Right lung (tissue), 2 donors: ENCODE measurements at regions not wholly inside any gene's neighbourhood (a gene's known extent, or its start where the extent isn't known, plus 50 kb on each side); places are given as distances from the start of the nearest gene placed in this dataset.
A peak's percentile ranks its signal among the peaks of the same experiment; 100 is the strongest.
"Not testable (repeated sequence)": the region's sequence is repeated elsewhere in the genome, so short reads cannot be mapped to it uniquely, and the experiment has no call there.

Experiments
- DNase-seq, 2 donors: peaks; one replicate each; pipeline ENCODE4 v3.0.0-alpha.2; 2013

DNA sequence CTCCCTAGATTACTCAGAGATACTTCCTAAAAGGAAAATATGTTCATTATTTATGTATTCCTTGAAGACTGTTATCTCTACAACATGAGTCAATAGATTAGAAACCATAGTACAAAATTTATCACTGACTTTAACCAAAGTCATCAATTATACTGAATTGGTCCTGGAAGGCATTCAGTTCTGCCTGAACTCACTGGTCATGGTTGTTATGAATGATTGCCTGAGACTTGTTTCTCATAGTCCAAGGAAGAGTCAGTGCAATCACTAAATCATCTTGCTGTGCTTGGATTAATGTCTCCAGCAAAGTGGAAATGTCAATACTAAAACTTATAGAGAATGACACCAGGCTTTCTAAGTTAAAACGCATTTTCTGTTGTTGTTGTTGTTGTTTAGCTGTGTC is 878.6 kb upstream of the MANEA start:
- DNase-seq: no peak

DNA sequence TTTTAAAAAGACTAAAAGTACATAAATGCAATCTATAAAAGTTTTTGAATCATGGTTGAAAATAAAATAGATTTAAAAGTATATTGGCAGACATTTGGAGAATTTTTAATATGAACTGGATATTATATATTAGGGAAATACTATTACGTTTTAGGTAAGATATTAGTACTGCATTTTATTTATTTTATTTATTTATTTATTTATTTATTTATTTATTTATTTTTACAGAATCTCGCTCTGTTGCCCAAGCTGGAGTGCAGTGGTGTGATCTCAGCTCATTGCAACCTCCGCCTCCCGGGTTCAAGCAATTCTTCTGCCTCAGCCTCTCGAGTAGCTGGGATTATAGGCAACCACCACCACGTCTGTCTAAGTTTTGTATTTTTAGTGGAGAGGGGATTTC is 890.1 kb upstream of the MANEA start:
- DNase-seq: not testable (repeated sequence)

DNA sequence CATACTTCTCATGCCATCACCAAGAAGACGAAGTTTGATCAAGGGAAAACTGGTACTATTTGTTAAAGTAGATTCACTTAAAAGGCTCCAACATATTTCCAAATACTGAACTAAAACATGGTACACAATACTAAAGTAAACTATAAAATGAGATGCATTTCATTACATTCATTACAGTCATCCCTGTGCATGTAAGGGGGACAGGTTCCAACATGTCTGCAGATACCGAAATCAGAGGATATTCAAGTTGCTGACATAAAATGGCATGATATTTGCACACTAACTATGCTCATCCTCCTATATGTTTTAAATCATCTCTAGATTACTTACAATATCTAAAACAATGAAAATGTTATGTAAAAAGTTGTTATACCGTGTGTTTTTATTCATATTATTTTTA is 893.9 kb upstream of the MANEA start:
- no peak for DNase-seq

DNA sequence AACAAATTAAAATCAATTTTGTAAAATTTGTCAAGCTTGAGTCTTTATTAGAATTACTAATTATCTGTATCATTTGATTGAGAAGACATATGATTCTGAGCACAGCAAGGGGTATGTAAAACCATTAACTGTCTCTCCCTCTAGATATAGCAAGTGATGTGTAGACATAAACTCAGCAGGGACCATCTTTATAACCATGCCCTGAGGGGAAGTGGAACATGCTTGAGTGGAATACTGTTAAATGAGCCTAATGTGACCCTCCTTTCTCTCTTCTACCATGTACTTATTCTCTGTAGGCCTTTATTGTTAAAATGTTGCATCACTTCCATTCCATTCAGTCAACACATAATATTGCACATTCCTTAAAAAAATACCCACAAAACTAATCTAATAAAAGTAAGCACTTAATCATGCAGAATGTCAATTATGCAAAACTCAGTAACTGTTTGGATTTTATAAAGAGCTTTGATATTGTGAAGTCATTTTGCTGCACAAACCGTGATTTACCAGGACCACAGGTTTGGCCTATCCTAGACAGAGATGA is 896.6 kb upstream of the MANEA start:
- DNase-seq: no peak

DNA sequence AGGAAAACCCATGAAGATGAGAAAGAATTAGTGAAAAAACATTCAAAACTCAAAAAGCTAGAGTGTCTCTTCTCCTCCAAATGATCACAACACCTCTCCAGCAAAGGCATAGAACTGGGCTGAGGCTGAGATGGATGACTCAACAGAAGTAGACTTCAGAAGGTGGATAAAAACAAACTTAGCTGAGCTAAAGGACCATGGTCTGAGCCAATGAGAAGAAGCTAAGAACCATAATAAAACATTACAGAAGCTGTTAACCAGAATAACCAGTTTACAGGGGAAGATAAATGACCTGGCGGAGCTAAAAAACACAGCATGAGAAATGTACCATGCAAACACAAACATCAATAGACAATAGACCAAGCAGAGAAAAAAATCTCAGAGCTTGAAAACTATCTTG is 904.1 kb upstream of the MANEA start:
- DNase-seq: no peak

DNA sequence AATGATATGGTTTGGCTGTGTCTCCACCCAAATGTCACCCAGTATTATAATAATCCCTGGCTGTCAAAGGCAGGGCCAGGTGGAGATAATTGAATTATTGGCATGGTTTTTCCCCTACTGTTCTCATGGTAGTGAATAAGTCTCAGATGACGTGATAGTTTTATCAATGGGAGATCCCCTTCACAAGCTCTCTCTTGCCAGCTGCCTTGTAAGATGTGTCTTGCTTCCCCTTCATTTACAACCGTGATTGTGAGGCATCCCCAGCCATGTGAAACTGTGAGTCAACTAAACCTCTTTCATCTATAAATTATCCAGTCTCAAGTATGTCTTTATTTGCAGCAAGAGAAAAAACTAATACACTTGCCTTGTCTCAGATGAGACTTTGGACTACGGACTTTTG is 907.3 kb upstream of the MANEA start:
- no peak for DNase-seq

DNA sequence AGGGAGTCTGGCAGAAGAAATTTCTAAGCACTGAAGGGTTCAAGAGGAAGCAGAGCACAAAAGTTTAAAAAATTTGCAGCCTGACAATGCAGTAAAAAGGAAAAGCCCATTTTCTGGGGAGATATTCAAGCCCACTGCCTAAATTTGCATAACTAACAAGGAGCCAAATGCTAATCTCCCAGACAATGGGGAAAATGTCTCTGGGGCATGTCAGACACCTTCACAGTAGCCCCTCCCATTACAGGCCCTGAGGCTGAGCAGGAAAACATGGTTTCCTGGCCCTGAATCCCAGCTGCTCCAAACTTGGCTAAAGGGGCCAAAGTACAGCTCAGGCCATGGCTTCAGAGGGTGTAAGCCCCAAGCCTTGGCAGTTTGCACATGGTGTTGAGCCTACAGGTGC is 908.5 kb upstream of the MANEA start:
- DNase-seq: no peak

DNA sequence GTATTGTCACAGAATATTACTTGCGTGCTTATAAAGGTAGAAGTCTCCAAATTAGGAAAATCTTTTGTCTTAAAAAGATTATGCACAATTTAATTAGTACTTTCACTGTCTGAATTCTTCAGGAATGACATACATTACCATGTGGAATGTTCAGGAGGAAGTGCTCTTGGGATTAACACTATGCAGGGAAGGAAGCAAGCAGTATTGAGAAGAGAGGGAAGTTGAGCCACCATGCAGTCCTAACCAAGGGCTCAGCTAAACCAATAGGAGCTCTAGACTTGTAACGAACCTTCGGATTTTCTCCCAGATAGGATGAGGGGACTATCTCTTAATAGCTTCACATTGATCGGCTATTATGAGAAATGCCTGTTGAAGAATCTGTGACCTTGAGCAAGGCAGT is 918.4 kb upstream of the MANEA start:
- no peak for DNase-seq

DNA sequence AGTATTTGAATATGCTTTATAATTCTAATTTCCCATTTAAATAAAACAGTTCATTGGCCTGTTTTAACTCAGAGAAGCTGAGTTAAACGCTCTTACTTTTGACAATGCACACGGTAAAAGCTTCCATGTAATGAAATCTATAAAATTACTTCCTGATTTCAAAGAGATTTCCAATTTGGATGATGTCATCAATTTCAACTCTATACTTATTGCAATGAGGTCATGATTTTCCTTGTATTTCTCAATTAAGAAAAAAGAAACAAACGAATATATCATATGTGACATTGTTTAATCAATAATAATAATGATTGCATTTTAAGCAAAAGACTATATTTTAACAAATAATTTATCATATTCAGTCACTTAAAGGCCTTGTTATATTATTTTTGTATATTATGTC is 926.1 kb upstream of the MANEA start:
- no peak for DNase-seq

DNA sequence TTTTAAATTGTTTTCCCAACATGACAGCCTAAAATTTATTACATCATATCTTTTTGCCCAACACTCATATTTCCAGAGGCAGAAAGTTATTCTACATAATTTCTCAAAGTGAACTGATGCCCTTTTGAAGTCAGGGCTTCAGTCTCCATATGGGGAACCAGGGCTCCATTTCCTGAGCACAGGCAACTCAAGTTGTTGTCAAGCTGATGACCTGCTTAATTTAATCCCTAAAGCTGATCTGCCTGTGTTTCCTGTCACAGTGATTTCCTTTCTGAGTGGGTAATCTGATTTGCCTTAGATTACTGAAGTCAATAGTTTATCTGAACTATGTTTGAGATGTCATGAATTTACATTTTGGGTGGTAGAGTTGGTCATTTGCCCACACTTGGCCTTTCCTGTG is 932.1 kb upstream of the MANEA start:
- no peak for DNase-seq

DNA sequence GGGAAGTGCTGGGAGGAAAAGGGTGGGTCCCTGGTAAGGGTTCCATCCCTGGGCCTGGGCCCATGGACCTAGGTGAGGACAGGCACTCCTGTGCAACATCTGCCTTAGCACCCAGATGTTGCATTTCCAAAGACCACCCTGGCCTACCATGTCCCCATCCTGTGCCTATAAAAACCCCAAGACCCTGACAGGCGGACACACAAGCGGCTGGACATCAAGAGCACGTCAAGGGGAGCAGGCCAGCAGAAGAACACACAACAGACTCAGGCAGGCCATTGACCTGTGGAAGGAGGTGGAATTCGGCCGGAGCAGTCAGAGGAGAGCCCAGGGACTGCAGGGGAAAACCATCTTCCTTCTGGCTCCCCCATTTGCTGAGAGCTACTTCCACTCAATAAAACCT is 937.8 kb upstream of the MANEA start:
- DNase-seq: no peak

DNA sequence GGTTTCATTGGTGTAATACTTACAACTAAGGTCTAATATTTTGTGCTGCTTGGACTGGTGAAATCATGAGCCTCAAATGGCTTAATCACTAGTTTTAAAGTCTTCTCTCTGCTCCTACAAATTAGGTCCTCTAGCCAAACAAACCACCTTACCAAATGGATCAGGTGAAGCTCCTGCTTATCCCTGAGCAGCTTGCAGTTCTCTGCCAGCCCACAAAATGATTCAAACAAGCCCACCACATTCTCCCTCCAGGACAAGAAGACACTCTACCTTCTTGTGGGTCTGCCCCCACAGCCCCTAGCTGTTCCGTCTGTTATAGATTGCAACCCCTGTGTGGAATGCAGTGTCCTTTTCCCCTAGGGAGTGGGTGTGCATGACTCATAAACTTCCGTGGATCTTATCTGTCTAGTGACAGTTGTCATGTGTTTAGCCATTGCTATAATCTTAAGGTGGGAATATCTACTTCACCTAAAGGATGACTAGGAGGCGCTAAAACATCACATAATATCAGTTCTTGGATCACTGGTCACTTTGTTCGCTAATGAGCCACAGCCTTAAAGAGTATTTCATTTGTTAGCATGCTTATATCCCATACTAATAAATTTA is 940.5 kb upstream of the MANEA start:
- peak in 1 of 2 donors; percentile 2 for DNase-seq

DNA sequence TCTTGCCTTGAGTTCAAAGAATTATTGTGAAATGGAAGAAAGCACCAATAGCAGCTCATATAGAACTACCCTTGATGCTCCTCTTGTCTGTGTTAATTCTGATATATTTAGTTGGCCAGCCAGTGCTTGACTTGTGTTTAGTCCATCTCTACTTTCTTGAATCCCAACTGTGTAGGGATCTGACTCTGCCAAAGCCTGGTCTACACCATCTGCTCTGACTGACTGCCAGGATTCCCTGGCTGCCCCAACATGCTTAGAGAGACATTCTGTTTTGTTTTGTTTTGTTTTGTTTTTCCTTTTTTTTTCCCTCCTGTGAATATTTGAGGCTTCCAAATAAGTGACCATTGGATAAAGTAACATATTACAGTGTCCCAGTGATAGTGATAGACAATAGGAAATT is 953.7 kb upstream of the MANEA start:
- DNase-seq: no peak

DNA sequence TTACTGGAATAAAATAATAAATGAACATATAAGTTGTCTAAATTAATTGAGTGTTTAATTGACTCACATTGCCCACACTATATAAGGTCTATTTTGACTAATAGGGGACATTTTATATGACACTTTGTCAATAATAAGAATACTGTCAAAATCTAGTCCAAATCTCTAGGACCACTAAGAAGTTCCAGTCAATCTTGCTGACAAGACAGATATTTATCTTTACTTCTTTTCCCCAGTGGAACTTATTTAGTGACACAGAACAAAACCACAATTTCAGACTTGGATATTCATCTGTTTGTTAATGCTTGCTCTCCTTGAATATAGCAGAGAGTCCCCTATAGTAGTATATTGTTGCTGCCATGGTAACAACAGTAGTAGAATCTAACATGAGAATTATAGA is 954.6 kb upstream of the MANEA start:
- no peak for DNase-seq

DNA sequence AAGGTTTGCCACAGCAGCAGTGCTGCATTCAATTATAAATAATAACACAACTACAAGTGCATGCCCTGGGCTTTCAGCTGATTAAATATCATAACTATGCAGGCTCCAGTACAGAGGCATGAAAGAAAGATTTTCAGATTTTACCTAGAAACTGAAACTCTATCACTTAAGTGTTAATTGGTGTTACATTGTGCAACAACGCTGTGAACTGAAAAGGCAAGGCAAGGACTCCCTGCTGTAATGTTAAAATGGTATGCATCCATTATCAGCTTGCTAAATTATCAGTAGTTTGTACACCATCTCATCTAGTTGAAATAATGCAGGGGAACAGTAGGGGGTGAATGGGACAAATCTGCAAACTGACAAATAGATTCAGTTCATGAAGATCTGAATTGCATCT is 976.7 kb upstream of the MANEA start:
- no peak for DNase-seq

DNA sequence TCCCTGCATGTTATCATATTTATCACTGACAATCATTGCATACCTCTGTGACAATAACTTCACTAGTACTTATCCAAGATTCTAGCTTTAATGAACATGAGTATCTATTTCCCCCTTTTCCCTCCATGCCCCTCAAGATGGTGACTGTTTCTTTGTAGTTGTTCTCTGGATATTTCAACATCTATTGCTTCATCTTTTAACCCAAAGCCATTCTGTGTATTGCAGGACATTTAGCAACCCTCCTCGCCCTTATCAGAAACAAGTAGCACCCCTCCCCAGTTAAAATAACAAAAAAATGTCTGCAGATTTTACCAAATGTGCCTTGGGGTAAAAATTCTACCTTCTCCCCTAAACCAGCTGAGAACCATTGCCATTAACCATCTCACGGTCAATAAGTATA is 979.8 kb upstream of the MANEA start:
- DNase-seq: no peak

DNA sequence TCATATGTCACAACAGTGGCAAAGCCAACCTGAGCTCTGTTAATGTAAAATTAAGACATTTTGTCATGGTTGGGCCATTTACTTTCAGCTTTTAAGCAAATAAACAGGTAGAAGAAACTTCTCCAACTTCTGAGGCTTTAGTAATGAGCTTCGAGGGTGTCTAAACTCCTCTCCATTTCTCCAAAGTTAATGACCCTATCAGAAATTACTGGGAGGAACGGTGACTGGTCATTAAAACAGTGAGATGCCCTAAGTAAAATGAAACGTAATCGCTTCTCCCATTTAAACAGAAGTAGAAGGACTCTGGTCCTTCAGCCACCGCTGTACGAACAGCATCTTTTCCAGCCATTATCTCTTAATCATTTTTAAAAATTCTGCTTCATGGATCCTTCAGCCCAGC is 986.9 kb upstream of the MANEA start:
- DNase-seq: no peak

DNA sequence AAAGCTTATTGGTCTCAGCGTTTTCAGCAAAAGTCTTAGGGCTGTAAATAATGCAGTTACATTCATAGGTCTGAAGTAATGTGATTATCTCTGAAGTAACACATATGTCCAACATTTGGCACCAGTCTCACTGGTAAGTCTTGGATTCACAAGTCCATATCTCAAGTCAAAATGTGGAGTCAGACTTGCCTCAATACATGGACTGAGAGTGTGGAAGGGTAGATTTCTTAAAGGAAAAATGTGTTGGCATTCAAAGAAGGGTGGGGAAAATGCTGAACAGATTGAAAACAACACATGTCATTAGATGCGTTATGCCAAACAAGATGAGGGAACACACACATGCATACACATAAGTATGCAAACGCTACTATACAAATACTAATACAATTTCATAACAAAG is 989.0 kb upstream of the MANEA start:
- DNase-seq: peak; percentile 9 to 12

DNA sequence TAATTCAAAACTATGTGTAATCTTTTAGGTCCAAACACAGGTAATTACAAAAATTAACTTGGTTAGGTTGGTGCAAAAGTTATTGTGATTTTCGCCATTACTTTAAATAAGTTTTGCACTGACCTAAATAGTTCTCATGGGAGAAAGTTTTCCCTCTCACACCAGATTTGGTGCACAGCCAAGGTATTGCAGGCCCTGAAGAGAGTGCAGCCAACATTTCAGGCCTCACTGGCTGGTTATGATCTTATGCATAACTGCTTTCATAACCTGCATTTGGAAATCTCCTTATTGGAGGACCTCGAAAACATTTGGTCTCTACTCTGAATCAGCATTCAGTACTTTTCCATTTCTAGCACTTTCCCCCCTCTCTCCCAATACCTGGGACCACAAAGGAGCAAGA is 993.1 kb upstream of the MANEA start:
- DNase-seq: no peak

DNA sequence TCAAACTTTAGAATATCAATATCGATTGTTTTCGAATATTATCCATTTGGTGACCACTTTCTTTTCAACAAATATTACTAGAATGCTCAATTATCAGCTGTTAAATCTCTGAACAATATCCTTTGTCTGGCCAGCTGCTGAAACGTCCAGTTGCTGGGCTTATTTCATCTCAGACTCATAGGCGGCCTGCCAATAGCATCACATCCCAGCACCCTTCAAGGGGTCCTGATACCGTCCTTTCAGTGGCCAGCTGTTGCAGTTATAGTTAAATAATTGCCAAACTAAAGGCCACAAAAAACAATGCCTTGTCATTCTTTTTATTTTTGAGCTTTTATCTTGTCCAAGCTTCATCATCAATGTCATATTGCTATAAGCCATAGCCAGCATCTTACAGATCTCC is 1006.8 kb upstream of the MANEA start:
- DNase-seq: no peak

DNA sequence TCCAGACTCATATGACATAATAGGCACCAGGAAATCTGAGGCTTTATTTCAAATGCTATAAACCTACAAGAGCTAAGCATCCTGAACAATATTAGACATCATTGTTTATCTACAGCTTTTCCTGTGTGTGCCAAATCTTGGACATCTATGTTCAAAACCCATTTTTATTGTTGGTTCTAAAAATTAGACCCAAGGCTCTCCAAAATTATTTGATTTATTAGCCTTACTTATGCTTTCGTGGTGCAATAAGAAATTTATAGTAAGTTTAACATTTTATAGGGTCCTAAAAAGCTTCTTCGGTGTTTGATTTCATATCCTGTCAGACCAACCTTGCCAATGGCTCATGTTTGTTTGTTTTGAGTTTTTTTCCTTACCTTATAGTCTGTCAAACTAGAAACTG is 1014.5 kb upstream of the MANEA start:
- DNase-seq: no peak

DNA sequence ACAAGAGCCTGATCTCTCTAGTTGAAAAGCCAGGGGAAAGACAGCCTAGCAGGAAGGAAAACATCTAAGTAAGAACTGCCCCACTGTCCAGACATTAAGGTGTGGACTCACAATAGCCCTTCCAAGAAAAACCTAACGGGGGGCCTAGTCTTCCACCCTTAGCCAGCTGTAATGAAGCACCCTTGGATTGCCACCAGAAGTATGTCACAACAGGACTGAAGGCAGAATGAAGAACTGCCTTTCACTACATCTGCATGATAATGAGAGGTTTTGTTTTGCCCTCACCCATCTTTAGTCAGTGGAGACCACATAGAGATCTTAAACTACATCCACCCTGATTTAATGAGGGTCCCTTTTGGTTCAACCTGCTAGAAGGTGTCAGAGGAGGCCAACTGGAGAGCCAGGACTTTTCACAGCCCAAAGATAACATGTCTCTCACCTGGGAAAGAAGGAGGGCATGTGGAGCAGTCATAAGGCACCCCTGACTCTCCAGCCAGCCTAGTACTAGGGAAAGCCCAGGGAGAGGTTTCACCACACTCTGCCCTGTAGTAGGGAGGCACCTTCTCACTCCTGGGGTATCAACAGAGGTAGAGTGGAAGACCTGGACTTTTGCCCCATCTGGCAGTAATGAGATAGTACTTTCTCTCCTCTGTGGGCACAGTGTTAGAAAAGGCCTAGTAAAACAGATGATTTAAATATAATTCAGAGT is 1017.4 kb upstream of the MANEA start:
- no peak for DNase-seq

DNA sequence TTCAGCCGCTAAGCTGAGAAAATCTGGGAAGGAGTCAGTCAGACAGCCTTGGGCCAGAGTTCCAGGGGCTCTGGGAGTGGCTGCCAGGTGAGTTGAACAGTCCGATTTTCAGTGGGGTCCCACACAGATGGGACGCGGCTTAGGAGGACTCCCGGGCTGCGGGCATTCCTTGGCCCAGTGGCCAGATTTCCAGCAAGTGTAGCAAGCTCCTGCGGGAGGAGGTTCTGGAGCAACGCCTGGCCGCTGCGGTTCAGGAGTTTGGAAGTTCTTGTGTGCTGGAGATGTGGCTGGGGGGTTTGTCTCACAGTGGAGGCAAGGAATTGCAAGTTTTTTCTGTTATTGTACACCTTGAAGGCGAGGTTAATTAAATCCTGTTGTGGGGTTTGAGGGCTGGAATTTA is 1020.1 kb upstream of the MANEA start:
- DNase-seq: not testable (repeated sequence)

DNA sequence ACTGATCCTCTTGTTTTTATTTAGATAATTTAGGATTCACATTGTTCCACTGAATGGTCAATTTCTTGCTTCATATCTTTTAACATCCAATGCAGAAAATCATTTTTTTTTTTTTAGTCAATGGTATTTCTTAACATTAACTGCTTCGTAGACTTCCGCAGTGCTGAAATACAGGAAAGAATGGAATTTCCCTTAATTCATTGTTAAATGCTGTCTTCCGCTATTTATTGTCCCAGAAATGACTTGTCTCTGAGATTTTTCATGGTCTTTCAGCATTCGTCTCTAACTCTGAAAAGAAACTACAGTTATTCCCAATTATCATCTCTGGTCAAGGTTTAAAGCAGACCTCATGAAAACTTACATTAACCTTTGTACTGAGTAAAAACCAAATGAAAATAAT is 1029.1 kb upstream of the MANEA start:
- no peak for DNase-seq
